B cell (primary cell): ENCODE measurements at regions not wholly inside any gene's neighbourhood (a gene's known extent, or its start where the extent isn't known, plus 50 kb on each side); places are given as distances from the start of the nearest gene placed in this dataset.

Source experiments
- ATAC-seq: fragments of 200-7000 bp; cut with Tn5 transposase; one replicate; pipeline ENCODE4 v1.10.0; 2021; ENCODE audit warnings: low read depth, mild to moderate bottlenecking, moderate number of reproducible peaks, moderate library complexity
- CTCF ChIA-PET: fragments of 350-600 bp; sonication (Branson Sonifier 250); formaldehyde crosslinking; loops from one replicate; lab custom pipeline; 2021; ENCODE audit warnings: antibody characterized with exemption, inconsistent platforms; lab: Charles Lee
- POLR2A ChIA-PET: fragments of 350-600 bp; sonication (Branson Sonifier 250); formaldehyde crosslinking; loops from one replicate; lab custom pipeline; 2021; ENCODE audit warnings: antibody characterized with exemption; lab: Charles Lee
- DNase-seq: peaks from one replicate; pipeline ENCODE4 v3.0.0; 2013
- H2AFZ ChIP-seq: 2 replicates; pipeline ENCODE4 v1.6.1; 2012; ENCODE audit warnings: mild to moderate bottlenecking, low read depth, low read length; ENCODE audit not compliant: insufficient read depth, poor library complexity, severe bottlenecking
- H3K27ac ChIP-seq, 2 donors: 1 replicate in 1 of 2; 2 replicates in 1 of 2; pipeline ENCODE4 v1.5.1; 2012 to 2013; ENCODE audit warnings: low read length in 2 of 2, mild to moderate bottlenecking in 2 of 2, moderate library complexity in 1 of 2
- H3K27me3 ChIP-seq, 4 experiments: fragments of 200-600 bp in 1 of 4; sonication (generic) in 1 of 4; replicated peaks in 1 of 4; 1 replicate in 2 of 4; 2 replicates in 2 of 4; pipeline versions ENCODE4 v1.6.1 to v1.7.0; 2013 to 2016; ENCODE audit warnings: low read length in 3 of 4, mild to moderate bottlenecking in 2 of 4, mixed read lengths in 1 of 4, moderate library complexity in 1 of 4; ENCODE audit not compliant: insufficient read depth in 4 of 4, control insufficient read depth in 3 of 4; ENCODE audit errors: control extremely low read depth in 1 of 4
- H3K36me3 ChIP-seq, 2 experiments: replicated peaks in 1 of 2; 1 replicate in 1 of 2; 2 replicates in 1 of 2; pipeline versions ENCODE4 v1.6.1 to v1.7.1; 2013; ENCODE audit warnings: low read length in 1 of 2; ENCODE audit not compliant: insufficient read depth in 2 of 2, control insufficient read depth in 1 of 2; ENCODE audit errors: control extremely low read depth in 1 of 2, extremely low read depth in 1 of 2
- H3K4me1 ChIP-seq, 2 donors: fragments of 200-600 bp in 1 of 2; sonication (generic) in 1 of 2; 1 replicate in 1 of 2; 2 replicates in 1 of 2; pipeline versions ENCODE4 v1.5.1 to v1.6.1; 2013 to 2017; ENCODE audit warnings: low read length in 2 of 2; ENCODE audit not compliant: control insufficient read depth in 2 of 2, insufficient read depth in 2 of 2
- H3K4me2 ChIP-seq: replicated peaks from 2 replicates; pipeline ENCODE3; 2012; ENCODE audit warnings: mild to moderate bottlenecking, low read depth, low read length; ENCODE audit not compliant: poor library complexity, severe bottlenecking
- H3K4me3 ChIP-seq, 5 experiments: fragments of 200-600 bp in 1 of 5; sonication (generic) in 1 of 5; 1 replicate in 3 of 5; 2 replicates in 2 of 5; pipeline versions ENCODE4 v1.5.1 to v1.7.0; 2011 to 2016; ENCODE audit warnings: low read length in 4 of 5, mild to moderate bottlenecking in 4 of 5, low read depth in 2 of 5, control low read depth in 1 of 5, moderate library complexity in 1 of 5; ENCODE audit not compliant: insufficient read depth in 1 of 5; ENCODE audit errors: control extremely low read depth in 1 of 5, extremely low read depth in 1 of 5
- H3K79me2 ChIP-seq: fragments of 200-600 bp; sonication (generic); one replicate; pipeline ENCODE4 v1.6.0; 2016; ENCODE audit warnings: low read length; ENCODE audit not compliant: control insufficient read depth, insufficient read depth
- H3K9ac ChIP-seq: fragments of 200-600 bp; sonication (generic); 2 replicates; pipeline ENCODE4 v1.6.1; 2017; ENCODE audit warnings: mild to moderate bottlenecking, low read length, moderate library complexity
- H3K9me3 ChIP-seq, 3 donors: one replicate each; pipeline versions ENCODE4 v1.6.1 to v1.7.1; 2013; ENCODE audit warnings: low read length in 2 of 3; ENCODE audit not compliant: control insufficient read depth in 2 of 3, insufficient read depth in 1 of 3; ENCODE audit errors: control extremely low read depth in 1 of 3
- H4K20me1 ChIP-seq: 2 replicates; pipeline ENCODE4 v1.6.0; 2012; ENCODE audit warnings: mild to moderate bottlenecking, low read length; ENCODE audit not compliant: insufficient read depth, control insufficient read depth, poor library complexity, severe bottlenecking
- H3K27ac Mint-ChIP-seq: one replicate; pipeline ENCODE4 v1.8.0; 2021; ENCODE audit warnings: mixed read lengths
- H3K27me3 Mint-ChIP-seq: one replicate; pipeline ENCODE4 v1.8.0; 2021; ENCODE audit warnings: mixed read lengths
- H3K4me1 Mint-ChIP-seq: one replicate; pipeline ENCODE4 v1.8.0; 2021; ENCODE audit warnings: mixed read lengths
- H3K4me3 Mint-ChIP-seq: one replicate; pipeline ENCODE4 v1.8.0; 2021; ENCODE audit warnings: mixed read lengths
- H3K9me3 Mint-ChIP-seq: one replicate; pipeline ENCODE4 v1.8.0; 2022; ENCODE audit warnings: mixed read lengths; ENCODE audit not compliant: insufficient read depth
- CTCF ChIP-seq: fragments of 200-600 bp; IDR thresholded peaks from one replicate; pipeline ENCODE4 v1.8.0; 2022; ENCODE audit warnings: antibody characterized with exemption, mild to moderate bottlenecking
- EZH2 ChIP-seq: IDR thresholded peaks from 2 replicates; pipeline ENCODE4 v1.6.1; 2012; ENCODE audit warnings: borderline replicate concordance, low read depth, mild to moderate bottlenecking, moderate library complexity, low read length; ENCODE audit not compliant: insufficient read depth, poor library complexity, severe bottlenecking
- WGBS: methylation state at CpG from one replicate; pipeline ENCODE4 v1.1.5; 2013; ENCODE audit warnings: missing lambda C conversion rate; ENCODE audit not compliant: insufficient coverage; 5-methylcytosine and 5-hydroxymethylcytosine counted together
- intact Hi-C: fragments of 100-400 bp; cut with micrococcal nuclease; formaldehyde crosslinking; loops from one replicate; pipeline ENCODE4 v1.10.0; 2022

GRCh38 chr5:125700380-125700861, 722.8 kb upstream of the GRAMD2B start:
- Mint-ChIP-seq H3K27me3 (peaks cover 14% of the 10 kb centered on the region), H3K4me3 (no peak overlapping the region), H3K9me3 (peaks cover 9% of the 10 kb centered on the region), H3K4me1 (no peaks in the 10 kb centered on the region), H3K27ac (no peak overlapping the region)
- TF ChIP-seq CTCF, result no peak
- TF ChIP-seq EZH2, result no peak
- H3K4me1 ChIP-seq, result no peaks in the 10 kb centered on the region
- H3K27ac ChIP-seq, result no peak overlapping the region
- H2AFZ ChIP-seq, result no peak overlapping the region
- ATAC-seq, result no peak
- no peaks in the 10 kb centered on the region for H4K20me1 ChIP-seq
- H3K27me3 ChIP-seq, result no peaks in the 10 kb centered on the region
- no peak overlapping the region for H3K4me2 ChIP-seq
- H3K4me3 ChIP-seq, result no peak overlapping the region
- ChIA-PET POLR2A (no interaction called here), CTCF (no interaction called here)
- no peaks in the 10 kb centered on the region for H3K36me3 ChIP-seq
- H3K9ac ChIP-seq, result no peak overlapping the region
- H3K79me2 ChIP-seq, result no peaks in the 10 kb centered on the region
- DNase-seq, result no peak
- H3K9me3 ChIP-seq, result peaks cover 0 to 13% (median 4%) of the 10 kb centered on the region in 3 donors
- intact Hi-C loops, result no loop called here
- WGBS, result 60% methylated on average over 6 of the region's 8 CpGs

GRCh38 chr5:125703616-125704015, 719.6 kb upstream of the GRAMD2B start:
- H3K9me3 ChIP-seq, result peaks cover 0 to 13% (median 4%) of the 10 kb centered on the region in 3 donors
- TF ChIP-seq CTCF (no peak), EZH2 (no peak)
- intact Hi-C loops, result no loop called here
- no peak overlapping the region for H3K27ac ChIP-seq
- H3K27me3 ChIP-seq, result no peaks in the 10 kb centered on the region
- H3K4me1 ChIP-seq, result no peaks in the 10 kb centered on the region
- no peaks in the 10 kb centered on the region for H3K36me3 ChIP-seq
- no peak for DNase-seq
- no peak overlapping the region for H3K4me3 ChIP-seq
- H3K4me2 ChIP-seq, result no peak overlapping the region
- Mint-ChIP-seq H3K27me3 (peaks cover under 1% of the 10 kb centered on the region), H3K27ac (no peak overlapping the region), H3K4me1 (no peaks in the 10 kb centered on the region), H3K4me3 (no peak overlapping the region), H3K9me3 (peaks cover 9% of the 10 kb centered on the region)
- H3K9ac ChIP-seq, result no peak overlapping the region
- no peaks in the 10 kb centered on the region for H4K20me1 ChIP-seq
- ChIA-PET CTCF (no interaction called here), POLR2A (no interaction called here)
- H2AFZ ChIP-seq, result no peak overlapping the region
- H3K79me2 ChIP-seq, result no peaks in the 10 kb centered on the region
- no peak for ATAC-seq
